HK-2 (cell line): ENCODE measurements at regions not wholly inside any gene's neighbourhood (a gene's known extent, or its start where the extent isn't known, plus 50 kb on each side); places are given as distances from the start of the nearest gene placed in this dataset.
A peak's percentile ranks its signal among the peaks of the same experiment; 100 is the strongest.
"Not testable (repeated sequence)": the region's sequence is repeated elsewhere in the genome, so short reads cannot be mapped to it uniquely, and the experiment has no call there.

Experiments used
- DNase-seq: peaks from one replicate; pipeline ENCODE4 v3.0.0-alpha.2; 2018; ENCODE audit not compliant: unreplicated experiment

- DNase-seq: peak; percentile 24
Observed at GRCh38 chr5:99061299-99061698, 132.5 kb upstream of the CHD1 start.

DNA sequence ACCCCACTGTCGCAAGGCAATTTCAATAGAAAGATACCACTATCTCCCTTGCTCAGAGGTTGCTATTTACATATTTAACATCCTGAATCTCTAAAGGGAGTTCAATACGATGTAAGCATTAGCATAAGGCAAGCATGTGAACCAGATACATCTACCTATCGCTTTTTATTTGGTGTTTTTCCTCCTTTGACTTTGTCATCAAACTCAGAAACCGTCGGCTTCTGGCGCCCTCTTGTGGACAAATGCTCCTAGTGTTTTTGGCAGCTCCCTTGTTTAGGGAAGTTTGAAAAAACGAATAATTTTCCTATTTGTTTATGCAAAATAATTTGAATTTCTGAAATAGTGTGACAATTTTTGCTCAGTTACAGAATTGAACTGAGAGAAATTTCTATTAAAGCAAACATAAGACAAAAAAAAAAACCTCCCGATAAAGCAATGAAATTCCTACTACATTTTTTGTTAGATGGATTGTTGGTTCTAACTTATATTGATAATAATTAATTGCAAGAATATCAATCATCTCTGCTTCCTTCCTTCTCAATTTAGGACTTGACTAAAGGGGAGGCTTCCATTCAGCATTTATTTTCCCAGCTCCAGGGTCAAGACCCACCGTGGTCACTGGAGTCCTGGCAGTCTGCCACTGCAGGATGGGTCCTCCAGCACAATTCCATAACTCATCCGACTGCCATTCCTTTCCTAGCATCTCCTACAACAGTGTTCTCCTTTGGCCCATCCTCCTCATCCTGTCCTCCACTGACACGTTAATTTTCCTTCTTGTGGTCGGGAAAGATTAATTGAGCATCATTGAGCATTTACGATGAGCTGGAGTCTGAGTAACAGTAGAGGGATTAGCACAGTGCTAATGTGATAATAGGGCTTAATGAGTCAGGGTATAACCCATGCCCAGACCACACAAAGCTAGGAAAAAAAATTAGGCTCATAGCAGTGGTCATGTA, 131.8 kb upstream of the CHD1 start:
- DNase-seq: peak; percentile 56

GRCh38 chr5:99059685-99060084, 130.9 kb upstream of the CHD1 start:
- DNase-seq: no peak

DNA sequence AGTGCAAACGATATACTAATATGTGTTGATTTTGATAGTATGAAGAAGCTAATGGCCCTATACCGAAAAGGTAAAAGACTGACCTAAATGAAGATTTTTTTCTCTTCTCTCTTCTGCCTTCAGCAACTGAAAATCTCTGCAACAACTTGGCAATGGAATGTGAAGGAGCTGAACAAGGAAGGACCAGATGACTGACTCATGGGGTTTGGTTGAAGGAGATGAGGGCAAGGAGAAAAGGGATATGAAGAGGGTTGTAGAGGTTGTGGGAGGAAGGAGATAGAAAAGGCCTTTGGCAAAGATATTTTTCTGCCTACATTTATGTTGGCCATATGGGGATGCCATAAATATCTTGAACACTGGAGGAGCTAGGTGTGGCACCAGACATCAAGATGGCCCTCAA, 129.7 kb upstream of the CHD1 start:
- no peak for DNase-seq

DNA sequence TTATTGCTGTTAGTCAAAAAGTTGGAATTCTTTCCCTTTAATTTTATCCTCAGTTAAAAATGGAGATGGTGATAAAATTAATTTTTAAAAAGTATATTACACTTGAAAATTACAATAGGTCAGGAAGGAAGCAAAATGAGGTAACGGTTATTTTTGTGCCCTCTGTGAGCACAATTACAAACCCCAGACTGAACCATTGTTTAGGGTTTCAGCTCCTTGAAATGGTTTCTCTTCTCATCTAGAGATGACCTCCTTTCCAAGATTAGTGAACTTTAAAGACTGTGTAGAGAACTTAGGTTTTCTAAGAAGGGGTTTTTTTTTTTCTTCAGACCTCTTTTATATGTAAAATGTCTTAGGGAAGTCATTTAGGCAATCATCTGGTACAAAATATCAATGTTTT, 126.2 kb upstream of the CHD1 start:
- DNase-seq: no peak

- no peak for DNase-seq
Observed at GRCh38 chr5:99045871-99046270, 117.1 kb upstream of the CHD1 start.

GRCh38 chr5:99043257-99043656, 114.5 kb upstream of the CHD1 start:
- not testable (repeated sequence) for DNase-seq

DNA sequence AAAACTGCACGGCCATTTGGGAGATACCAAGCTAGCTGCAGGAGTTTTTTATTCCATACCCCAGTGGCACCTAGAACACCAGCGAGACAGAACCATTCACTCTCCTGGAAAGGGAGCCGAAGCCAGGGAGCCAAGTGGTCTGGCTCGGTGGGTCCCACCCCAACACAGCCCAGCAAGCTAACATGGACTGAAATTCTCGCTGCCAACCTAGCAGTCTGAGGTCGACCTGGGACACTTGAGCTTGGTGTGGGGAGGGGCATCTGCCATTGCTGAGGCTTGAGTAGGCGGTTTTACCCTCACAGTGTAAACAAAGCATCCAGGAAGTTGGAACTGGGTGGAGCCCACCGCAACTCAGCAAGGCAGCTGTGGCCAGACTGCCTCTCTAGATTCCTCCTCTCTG, 108.9 kb upstream of the CHD1 start:
- no peak for DNase-seq

- no peak for DNase-seq
Observed at GRCh38 chr5:99035942-99036341, 107.1 kb upstream of the CHD1 start.

DNA sequence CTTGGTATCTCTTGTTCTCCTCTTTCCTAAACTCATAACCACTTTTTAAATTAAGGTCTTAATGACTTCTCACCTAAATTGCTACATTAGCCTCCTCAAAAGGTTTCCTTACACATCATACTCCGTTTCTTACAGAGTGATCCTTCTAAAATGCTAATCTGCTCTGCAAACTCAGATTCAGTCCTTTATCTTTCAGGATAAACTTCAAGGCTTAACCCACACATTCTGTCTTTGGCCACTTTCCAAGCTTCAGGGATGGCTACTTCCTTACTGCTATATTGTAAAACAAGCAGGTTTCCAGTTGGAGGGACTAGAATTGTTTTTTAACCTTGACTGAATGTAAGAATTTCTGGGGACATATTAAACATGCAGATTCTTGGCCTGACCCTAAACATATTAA, 105.5 kb upstream of the CHD1 start:
- DNase-seq: no peak

DNA sequence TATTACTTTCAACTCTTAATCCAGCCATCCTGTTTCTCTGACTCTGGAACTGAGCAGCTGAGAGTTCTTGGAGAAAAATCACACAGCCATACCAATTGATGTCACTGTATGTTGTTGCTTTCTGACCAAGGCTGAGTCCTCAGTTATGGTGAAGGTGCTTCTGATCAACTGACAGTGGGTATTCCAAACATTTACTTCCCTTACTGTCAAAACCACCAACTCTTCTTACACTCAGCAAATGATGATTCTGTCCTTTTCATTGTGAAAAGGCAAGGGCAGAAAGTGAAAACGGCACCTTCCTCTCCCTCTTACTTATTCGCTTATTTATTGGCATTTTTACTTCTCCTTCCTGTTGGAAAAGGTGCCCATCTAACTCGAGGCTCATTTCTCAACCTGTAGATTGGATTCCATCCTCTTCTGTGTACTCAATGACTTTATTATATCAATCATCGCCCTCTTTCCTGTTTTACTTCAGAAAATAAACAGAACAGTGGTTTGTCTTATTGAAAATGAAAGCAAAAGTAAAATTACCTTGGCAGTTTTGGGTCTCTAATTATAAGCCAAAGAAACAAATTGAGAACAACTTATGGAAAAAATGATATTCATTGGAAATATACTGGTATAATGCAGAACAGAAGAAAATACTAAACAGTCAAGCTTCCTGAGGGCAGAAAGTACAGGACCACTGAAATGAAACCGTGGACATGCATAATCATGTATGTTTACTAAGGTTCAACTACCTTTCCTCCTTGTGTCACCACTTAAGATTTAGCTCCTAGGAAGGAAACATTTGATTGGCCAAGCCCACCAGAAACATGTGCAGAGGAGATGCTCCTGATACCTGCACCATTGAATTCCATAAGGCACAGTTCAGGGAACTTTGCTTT, 104.5 kb upstream of the CHD1 start:
- DNase-seq: no peak

DNA sequence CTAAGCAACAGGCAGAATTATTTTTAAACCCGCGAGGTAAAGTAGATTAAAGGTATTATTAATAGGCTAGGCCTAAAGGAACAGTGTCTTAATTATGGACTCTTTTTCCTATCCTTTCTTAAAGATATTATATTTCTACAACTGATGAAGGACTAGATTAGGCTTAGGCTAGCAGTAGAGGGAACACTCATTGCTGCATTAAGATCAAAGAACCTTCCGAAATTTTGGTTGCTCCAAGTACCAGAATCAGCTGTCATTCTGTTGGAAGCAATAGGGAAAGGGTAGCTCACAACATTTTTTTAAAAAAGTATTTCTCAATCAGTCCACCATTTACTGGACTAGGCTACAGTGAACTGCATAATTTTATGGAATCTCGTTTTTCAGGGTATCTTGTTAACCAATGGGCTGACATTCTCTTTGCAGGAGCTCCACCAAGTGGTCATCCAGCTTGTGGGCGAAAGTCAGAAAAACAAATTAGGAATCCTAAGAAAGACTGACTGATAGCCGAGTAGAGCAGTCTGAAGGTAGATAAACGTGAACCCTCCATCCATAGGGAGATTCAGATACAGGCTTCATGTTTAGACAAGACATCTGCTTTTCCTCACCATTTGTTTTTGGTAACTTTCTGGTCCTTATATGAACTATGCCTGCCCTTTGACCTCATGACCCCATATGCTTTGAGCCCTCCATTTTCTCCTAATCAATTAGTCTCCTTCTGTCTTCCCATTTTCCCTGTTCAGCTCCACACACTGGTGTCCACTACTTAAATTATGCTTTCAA, 103.6 kb upstream of the CHD1 start:
- peak; percentile 29 for DNase-seq

DNA sequence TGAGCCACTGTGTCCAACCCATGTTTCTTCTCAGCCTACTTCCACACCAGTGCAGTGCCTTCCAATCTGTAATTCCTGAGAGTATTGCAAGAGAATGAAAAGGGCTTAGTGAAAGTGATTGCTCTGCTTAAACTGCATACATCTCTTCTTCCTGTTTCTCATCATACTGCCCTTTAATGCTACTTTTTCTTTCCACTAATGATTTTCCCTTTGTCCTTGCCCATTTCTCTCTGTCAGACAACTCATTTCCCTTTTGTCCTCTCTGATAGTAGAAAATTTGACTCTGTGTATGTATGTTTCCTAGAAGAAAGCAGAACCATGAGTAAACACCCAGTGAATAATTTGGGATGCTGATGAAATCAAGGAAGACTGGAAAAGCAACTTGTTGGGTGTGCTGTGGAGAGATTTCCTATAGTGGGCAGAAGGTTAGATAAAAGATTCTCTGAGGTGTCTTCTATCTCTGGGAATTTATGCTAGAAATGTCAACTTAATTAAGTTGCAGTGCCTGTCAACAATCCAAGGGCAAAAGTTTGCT, 102.2 kb upstream of the CHD1 start:
- DNase-seq: no peak

- DNase-seq: no peak
Observed at GRCh38 chr5:99029172-99029571, 100.4 kb upstream of the CHD1 start.

DNA sequence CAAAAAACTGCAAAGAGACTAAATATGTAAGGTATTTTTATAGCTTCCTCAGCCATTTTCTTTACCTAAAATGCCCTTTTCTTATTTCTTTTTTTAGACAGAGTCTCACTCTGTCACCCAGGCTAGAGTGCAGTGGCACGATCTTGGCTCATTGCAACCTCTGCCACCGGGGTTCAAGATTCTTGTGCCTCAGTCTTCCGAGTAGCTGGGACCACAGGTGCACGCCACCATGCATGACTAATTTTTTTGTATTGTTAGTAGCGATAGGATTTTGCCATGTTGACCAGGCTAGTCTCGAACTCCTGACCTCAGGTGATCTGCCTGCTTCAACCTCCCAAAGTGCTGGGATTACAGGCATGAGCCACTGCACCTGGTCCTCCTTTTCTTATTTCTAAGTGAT, 99.4 kb upstream of the CHD1 start:
- DNase-seq: not testable (repeated sequence)

GRCh38 chr5:99025298-99026045, 96.7 kb upstream of the CHD1 start:
- no peak for DNase-seq

DNA sequence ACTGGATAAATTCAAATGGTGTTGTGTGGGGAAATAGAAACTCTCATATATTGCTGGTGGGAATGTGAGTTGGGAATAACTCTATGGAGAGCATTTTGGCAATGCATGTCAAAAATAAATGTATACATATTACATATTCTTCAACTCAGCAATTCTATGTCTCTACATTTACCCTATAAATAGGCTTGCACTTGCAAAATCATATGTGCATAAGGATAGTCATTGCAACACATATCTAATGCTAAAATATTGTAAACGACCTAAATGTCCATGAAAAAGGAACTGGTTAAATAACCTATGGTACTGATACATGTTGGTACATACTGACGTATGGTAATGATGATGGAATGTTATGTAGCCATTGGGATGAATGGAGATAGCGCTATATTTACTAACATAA, 94.5 kb upstream of the CHD1 start:
- DNase-seq: no peak

- DNase-seq: no peak
Observed at GRCh38 chr5:99022250-99022649, 93.4 kb upstream of the CHD1 start.

GRCh38 chr5:99020698-99021048, 91.9 kb upstream of the CHD1 start:
- no peak for DNase-seq

DNA sequence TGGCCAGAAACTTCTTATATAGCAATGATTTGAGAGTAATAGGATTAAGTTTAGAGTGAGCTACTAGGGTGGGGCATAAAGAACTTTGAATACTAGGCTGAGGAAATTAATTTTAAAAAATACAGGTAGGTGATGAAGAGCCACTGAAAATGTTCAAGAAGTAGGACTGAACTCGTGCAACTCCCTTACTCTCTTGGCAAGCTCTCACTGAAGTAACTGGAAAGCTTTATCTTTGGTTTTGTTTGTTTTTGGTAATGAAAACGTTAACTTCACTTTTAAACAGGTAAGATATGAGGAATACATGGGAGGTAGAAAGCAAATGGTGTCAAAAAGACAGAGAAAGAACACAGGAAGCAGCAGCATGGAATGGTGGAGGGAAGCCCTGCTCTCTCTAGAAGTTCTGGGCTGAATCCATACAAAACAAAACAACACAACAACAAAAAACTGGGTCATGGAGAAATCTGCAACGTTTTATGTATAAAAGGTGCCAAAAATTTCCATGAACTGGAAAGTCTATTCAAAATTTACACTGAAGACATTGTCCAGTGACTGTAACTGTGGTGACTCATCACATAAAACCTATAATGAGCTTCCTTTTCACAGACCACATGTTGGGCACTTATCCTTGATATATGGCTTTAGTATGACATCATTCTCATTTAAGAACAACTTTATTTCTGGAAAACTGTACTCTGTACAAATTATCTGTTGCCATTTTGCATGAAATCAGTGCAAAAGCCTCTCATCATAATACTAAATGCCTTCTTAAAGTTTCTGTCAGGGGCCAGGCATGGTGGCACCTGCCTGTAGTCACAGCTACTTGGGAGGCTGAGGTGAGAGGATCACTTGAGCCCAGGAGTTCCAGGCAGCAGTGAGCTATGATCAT, 91.2 kb upstream of the CHD1 start:
- no peak for DNase-seq
